NT2/D1 (cell line): ENCODE measurements at regions not wholly inside any gene's neighbourhood (a gene's known extent, or its start where the extent isn't known, plus 50 kb on each side); places are given as distances from the start of the nearest gene placed in this dataset.

Experiments
- SUZ12 ChIP-seq: IDR thresholded peaks from 2 replicates; pipeline ENCODE4 v1.6.1; 2011; ENCODE audit not compliant: insufficient read length, insufficient read depth; ENCODE audit errors: extremely low read depth
- YY1 ChIP-seq: IDR thresholded peaks from 2 replicates; pipeline ENCODE4 v1.6.1; 2011; ENCODE audit not compliant: insufficient read length, insufficient read depth
- ZNF274 ChIP-seq: IDR thresholded peaks from 2 replicates; pipeline ENCODE4 v1.6.1; 2011; ENCODE audit warnings: mild to moderate bottlenecking, low read depth, low read length

GRCh38 chr10:57992321-57993077 is 275.2 kb downstream of the IPMK start:
- TF ChIP-seq SUZ12 (no peak), YY1 (no peak), ZNF274 (no peak)
